HG02884 (cell line): ENCODE measurements at regions not wholly inside any gene's neighbourhood (a gene's known extent, or its start where the extent isn't known, plus 50 kb on each side); places are given as distances from the start of the nearest gene placed in this dataset.
"Not testable (repeated sequence)": the region's sequence is repeated elsewhere in the genome, so short reads cannot be mapped to it uniquely, and the experiment has no call there.

Source experiments
- ATAC-seq: cut with Tn5 transposase; IDR thresholded peaks from one replicate; pipeline ENCODE4 v1.9.1; 2021; ENCODE audit warnings: mild to moderate bottlenecking, moderate library complexity; ENCODE audit not compliant: unreplicated experiment

DNA sequence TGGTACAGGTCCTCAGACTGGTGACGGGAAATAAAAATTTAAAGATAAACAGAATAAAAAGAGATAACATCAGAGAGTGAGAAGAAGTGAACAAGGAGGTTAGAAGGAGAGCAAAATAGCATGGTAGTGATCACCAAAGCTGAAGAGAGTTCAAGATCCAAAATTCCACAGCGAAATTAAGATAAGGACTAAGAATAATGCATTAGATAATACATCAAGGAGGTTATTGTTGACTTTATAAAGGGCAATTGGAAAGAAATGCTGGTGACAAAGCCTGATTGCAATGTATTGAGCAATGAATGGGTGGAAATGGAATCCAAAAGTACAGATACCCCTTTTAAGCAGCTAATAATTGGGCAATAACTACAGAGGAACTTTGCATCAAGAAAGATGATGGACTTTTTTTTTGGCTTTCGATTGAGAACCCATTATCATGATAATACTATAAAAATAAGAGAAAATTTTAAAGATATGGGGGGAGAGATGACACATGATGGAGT lies 101.6 kb upstream of the MAP9 start:
- no peak for ATAC-seq

DNA sequence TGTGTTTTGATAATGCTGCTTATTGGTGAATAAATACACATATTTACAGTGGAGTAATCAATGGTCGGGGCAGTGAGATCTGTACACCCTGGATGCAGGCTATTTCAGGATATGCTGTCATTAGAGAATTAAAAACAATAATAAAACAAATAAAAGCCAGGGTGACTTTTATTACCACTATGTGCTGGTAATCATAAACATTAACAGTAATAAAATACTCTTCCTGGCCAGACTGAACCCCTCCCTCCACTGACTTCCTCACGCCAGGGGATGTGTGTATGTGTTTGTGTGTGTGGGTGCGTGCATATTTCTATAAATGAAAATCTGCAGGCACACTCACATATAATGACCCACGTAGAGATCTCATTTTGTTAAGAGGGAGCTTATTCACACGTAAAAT lies 98.0 kb upstream of the MAP9 start:
- no peak for ATAC-seq

DNA sequence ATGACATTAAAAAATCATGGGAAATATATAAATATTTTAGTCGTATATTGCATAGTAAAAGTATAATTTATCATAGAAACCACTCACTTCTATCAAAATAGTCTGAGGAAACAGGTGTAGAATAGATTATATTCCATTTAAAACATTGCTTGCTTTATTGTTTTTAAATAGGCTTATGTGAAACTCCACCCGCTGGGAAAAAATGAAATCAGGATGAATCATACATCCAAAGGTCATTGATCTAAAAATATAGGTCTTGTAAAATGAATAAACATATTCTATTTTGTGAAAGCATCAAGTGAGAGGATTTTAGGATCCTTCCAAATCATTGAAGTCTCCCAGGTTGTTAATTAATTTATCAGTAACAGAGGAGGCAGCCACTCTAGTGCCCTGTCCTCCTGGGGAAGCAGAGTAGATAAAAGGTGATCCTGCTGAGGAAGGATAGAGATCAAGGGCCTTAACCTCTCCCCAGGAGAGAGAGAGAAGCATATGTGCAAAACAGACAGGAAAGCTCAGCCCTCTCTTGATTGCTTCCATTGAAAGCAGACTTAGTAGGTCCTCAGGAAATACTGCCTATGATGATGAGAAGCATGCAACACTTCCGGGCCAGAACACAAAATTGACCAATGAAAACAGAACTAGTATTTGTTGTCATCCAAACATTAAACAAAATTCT lies 96.8 kb upstream of the MAP9 start:
- no peak for ATAC-seq

DNA sequence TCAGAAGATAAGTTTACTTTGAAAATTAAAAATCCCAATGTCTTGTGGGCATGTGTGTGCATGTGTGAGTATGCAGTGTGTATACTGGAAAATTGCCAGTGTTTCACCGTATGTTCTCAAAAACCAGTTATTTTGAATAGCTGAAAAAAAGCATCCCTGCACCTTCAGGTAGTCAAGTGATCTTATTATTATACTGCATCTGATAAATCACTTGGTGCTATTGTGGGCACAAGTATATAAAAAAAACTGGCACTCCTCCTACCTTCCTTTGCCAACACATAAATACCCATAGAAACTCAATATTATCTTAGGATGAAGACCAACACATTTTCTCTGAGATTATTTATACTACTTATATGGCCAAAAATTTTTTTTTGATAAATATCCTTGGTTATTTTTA lies 91.5 kb upstream of the MAP9 start:
- ATAC-seq = no peak

DNA sequence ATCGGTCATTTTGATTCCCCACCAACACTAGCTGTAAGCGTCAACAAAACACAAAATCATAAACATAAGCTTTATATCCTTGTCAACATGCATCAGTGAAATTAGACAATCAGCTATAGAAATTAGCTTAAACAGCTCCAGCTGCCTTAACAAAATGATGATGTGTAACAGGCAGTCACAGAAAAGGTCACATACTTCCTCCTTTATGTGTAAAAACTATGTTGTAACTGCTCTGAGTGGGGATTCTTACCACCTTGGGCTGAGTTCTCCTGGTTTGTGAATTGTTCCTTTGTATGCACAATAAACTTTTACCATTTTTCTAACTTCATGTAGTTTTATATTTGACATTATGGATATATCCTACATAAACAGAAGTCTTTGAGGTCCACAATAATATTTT lies 73.9 kb upstream of the MAP9 start:
- ATAC-seq = no peak

DNA sequence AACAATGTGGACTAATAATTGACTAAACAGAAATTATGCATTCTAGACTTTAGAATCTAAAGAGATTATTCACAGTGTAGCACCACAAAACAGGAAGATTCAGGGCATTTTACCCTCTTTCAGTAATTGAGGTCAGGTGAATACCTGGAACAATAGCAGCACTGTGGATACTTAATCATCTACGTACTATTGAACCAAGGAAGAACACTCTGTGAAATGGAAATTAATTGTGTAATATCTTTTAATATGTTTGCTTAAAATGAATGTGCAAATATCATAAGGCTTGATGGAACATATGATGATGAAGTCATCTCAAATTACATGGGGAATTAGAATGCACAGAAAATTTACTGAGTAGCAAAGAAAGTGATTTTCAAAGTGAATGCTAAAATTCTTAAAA lies 68.5 kb upstream of the MAP9 start:
- no peak for ATAC-seq

DNA sequence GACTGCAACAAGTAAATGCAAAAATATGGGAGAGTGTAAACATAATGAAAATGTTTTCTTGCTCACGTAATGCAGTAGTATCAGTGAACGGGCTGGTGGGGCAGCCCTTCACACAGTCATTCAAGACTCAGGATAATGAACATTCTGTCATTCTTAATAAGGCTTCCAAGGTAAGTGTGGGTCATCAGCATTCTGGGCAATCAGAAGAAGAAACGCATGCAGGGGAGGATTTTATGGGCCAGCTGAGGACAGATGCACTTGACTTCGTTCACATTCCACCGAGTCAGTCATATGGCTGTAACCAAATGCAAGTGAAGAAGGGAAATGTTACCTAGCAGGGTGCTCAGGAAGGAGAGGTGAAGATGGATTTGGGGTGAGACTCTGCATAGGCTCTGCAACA lies 68.0 kb upstream of the MAP9 start:
- no peak for ATAC-seq

DNA sequence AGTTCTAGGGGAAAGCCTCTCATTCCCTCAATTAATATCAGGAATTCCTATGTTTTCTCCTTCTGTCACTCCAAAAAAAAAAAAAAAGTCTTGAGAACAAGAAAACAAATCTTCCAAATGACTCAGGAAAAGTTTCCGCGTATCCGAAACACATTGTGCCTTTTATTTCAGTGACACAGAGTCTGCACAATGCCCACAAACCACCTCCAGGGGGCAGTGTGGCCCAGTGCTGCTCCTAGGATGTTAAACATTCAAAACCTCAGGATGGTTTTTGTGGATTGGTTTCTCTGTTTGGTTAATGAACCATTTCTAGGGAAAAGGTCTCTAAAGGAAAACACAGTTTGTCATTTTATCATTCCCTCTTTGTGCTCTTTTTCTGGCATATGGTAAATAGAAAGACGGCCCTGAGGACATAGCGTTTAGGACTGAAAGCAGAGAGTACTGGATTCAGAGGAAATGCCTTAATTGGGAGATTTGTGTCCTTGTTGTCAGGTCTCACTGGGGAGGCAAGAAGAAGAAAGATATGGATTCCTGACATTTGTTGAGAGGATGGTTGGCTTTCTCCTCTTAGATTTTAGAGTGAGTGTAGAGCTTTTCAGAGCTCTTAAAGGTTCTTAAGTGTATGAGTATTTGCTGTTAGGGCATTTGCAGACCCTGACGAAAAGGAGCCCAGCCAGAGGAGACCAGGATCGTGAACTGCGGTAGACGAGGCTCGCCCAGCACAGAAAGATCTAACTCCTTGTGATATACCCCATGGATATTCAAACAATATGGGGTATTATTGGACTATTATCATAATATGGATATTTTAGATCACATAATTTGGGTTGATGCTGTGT lies 65.7 kb upstream of the MAP9 start:
- ATAC-seq = peak; percentile 93

DNA sequence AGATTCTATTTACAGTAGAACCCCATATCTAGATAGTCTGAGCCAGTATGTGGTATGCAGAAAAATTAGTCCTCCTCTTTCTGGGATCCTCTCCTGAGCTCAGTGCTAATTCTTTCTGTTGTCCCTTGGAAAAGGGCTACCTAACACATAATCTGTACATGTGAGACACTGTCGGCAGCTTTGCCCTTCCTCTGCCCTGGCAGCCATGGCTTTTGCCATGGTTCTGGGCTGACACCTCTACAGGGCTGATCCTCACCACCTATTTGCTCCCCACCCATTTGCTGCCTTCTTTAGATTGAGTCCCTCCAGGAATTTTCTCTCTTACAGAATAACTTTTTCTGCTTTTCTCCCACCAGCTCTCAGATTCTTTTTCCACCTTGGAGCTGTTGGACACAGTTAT lies 64.7 kb upstream of the MAP9 start:
- no peak for ATAC-seq

DNA sequence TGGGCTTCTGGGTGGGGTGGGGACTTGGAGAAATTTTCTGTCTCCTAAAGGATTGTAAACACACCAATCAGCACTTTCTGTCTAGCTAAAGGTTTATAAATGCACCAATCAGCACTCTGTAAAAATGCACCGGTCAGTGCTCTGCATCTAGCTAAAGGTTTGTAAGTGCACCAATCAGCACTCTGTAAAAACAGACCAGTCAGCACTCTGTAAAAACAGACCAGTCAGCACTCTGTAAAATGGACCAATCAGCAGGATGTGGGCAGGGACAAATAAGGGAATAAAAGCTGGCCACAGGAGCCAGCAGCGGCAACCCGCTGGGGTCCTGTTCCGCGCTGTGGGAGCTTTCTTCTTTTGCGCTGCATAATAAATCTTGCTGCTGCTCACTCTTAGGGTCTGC lies 63.0 kb upstream of the MAP9 start:
- ATAC-seq = not testable (repeated sequence)

DNA sequence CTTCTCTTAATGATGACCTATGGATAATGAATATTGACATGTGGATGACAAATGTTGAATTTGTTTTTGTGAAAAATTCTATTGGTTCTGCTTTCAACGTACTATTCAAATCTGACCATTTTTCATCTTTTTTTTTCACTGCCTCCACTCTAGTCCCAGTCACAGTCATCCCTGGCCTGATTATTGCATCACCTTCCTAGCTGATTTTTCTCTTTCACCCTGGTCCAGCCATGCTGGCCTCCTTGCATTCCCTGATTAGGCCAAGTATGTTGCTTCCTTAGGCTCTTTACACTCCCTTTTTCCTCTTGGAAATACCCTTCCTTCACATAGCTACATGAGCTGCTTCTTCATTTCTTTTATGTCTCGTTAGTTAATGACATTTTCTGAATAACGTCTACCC lies 58.1 kb upstream of the MAP9 start:
- ATAC-seq = no peak

DNA sequence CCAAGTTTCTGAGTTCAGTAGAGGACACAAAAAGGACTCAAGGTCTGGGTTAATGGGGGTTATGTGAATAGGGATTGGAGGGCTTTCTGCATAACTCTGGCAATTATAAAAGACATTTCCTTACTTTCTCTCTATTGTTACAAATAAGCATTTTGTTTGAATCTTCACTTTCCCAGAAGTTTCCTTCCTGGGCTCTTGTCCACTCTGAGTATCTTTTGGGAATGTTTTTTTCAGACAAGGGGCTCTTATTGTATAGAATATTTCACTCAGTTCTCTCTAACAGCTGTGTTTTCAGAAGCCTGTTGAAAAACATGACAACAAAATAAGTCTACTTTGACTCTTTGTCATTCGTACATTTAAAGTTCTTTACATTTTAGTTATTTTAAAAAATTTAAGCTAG lies 57.6 kb upstream of the MAP9 start:
- ATAC-seq = no peak

DNA sequence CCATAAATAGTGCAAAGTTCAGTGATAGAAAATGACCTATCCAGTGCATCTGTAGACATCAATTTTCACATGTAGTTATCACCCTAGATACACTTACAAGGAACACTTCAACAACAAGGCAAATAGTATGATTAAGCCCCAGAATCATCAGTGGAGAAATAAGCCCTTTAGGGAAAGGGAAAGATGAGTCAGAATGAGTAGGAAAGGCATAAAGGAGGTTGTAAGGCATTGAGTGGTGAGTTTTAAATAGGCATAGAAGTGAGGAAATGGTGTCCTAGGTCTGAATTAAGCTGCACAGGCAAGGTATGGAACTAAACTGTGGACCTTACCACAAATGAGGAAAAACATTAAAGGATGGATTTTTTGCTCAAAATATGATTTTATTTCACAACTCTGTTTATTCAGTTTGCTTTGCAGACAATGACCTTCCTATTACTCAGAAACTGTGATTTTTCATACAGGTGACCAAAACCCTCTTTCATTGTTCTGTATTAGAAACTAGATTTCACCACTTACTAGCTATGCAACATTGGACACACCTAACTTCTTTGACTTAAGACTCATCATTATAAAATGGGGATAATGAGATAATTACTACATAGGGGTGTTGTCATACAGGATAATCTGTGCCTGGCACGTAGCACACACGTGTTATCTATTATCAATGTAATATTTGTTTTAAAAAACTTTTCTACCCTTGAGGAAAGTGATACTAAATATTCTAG lies 57.0 kb upstream of the MAP9 start:
- no peak for ATAC-seq

DNA sequence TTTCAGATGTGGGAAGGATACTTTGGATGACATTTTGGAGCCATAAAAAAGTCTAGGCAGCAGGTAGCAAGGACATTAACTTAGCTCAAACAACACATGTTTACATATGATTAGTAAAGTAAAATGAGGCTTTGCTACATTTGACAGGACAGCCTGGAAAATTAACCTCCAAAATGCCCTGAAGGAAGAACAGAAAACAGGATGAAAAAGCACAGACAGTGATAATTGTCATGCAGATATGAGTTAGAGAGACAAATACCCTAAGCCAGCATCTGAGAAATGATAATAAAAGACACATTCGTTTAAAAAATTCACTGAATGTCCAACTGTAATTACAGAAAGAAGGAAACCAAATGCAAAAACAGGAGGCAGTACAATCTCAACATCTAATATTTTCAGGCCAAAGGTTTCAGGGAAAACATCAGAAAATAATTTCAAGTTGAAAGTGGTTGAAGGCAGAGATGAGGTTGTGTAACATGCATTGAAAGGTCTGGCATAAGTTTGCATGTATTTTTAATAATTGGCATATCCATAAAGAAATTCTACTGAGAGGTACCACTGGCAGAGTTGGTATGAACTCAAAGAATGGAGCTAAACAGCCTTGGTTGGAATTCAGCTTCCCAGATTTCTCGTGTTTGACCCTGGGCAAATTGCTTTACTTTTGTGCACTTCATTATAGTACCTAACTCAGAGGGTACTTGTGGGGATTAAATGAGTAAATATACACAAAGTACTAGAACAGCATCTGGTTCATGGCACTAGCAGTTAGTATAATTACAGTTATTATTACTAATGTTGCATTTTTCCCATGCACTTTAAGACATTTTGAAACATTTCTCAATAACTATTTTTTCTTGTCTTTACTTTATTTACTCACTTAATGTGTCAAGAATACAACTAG lies 54.4 kb upstream of the MAP9 start:
- ATAC-seq = no peak

DNA sequence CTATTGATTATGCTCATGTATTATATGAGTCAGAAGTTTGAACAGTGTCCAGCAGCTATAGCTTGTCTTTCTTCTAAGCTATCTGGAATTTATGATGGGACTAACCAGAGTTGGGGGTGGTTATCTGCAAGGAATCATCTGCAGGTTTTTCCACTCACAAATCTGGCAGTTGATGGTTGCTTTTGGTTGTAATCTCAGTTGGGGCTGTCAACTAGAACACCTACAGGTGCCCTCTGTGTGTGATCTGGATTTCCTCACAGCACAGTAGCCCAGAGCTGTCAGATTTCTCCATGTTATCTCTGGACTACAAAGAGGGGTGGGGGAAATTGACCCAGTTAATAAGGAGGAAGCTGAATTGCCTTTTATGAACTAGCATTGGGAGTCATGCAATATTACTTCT lies 51.4 kb upstream of the MAP9 start:
- ATAC-seq = no peak

DNA sequence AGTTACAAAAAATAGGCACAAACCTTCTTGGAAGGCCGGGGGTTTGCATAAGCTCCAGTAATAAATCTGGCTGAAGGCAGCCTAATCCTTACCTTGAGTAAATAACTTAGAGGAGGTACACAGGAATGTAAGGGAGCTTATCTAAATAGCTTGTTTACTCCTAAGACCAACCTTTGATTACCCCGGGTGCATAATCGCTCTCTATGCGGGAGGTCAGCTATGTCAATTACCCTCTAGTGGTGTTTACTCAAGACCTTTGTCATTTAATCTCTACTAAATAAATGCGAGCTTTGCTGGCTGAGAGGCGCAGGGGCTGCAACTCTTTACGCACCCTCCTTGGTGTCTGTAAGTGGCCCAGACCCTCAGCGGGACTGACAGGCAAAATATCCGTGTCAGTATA lies 50.2 kb upstream of the MAP9 start:
- no peak for ATAC-seq
